NCI-H2107 treated with DMSO at 0.1 percent for 48 hours (cell line): ENCODE measurements at regions not wholly inside any gene's neighbourhood (a gene's known extent, or its start where the extent isn't known, plus 50 kb on each side); places are given as distances from the start of the nearest gene placed in this dataset.

Experiments
- DNase-seq: peaks from one replicate; lab custom pipeline; 2025; ENCODE audit not compliant: unreplicated experiment; lab: John Stamatoyannopoulos, UW

GRCh38 chr21:26225046-26225445, 54.5 kb upstream of the APP start:
- no peak for DNase-seq

GRCh38 chr21:26224366-26224765, 53.8 kb upstream of the APP start:
- no peak for DNase-seq
